ENCODE measurements at regions not wholly inside any gene's neighbourhood (a gene's known extent, or its start where the extent isn't known, plus 50 kb on each side); places are given as distances from the start of the nearest gene placed in this dataset.
"Not testable (repeated sequence)": the region's sequence is repeated elsewhere in the genome, so short reads cannot be mapped to it uniquely, and the experiment has no call there.

GRCh38 chr5:72588640-72589039 is 81.4 kb upstream of the ZNF366 start:
- H3K9me3 ChIP-seq: no peaks in the 10 kb centered on the region
- H3K36me3 ChIP-seq: no peaks in the 10 kb centered on the region
- no peak overlapping the region for H3K4me3 ChIP-seq
- TF ChIP-seq EP300 (IDR thresholded peaks at IDR 0.05): no peak
- no peak for TF ChIP-seq POLR2AphosphoS5 (IDR thresholded peaks at IDR 0.05)
- TF ChIP-seq POLR2A (IDR thresholded peaks at IDR 0.05): no peak
- TF ChIP-seq CTCF (IDR thresholded peaks at IDR 0.05): no peak
- no peaks in the 10 kb centered on the region for H3K27me3 ChIP-seq
- no peak overlapping the region for H3K27ac ChIP-seq
- 91% methylated on average over 4 of the region's 4 CpGs for WGBS
- peaks cover 4% of the 10 kb centered on the region for H3K4me1 ChIP-seq
- no peak for DNase-seq (ENCODE audit: low spot score in 2 of 2)

- no peaks in the 10 kb centered on the region for H3K9me3 ChIP-seq
- H3K4me3 ChIP-seq: no peak overlapping the region
- DNase-seq (ENCODE audit: low spot score in 2 of 2): no peak
- no peak overlapping the region for H3K27ac ChIP-seq
- no peak for TF ChIP-seq CTCF (IDR thresholded peaks at IDR 0.05)
- no peak for TF ChIP-seq POLR2AphosphoS5 (IDR thresholded peaks at IDR 0.05)
- no peak for TF ChIP-seq EP300 (IDR thresholded peaks at IDR 0.05)
- no peak for TF ChIP-seq POLR2A (IDR thresholded peaks at IDR 0.05)
- peaks cover 4% of the 10 kb centered on the region for H3K4me1 ChIP-seq
- no peaks in the 10 kb centered on the region for H3K36me3 ChIP-seq
- no peaks in the 10 kb centered on the region for H3K27me3 ChIP-seq
- 69% methylated on average over 8 of the region's 8 CpGs for WGBS
Measured at GRCh38 chr5:72587661-72588308, 80.6 kb upstream of the ZNF366 start.

- Histone ChIP-seq H3K27ac (no peak overlapping the region), H3K9me3 (no peaks in the 10 kb centered on the region)
- 90% methylated on average over 3 of the region's 3 CpGs for WGBS
Measured at GRCh38 chr5:72586788-72587530, 79.7 kb upstream of the ZNF366 start.

GRCh38 chr5:72584466-72584865 is 77.3 kb upstream of the ZNF366 start:
- DNase-seq (ENCODE audit: low spot score in 2 of 2): no peak
- Histone ChIP-seq H3K27ac (no peak overlapping the region), H3K4me1 (peaks cover 4% of the 10 kb centered on the region), H3K36me3 (no peaks in the 10 kb centered on the region), H3K4me3 (no peak overlapping the region), H3K9me3 (no peaks in the 10 kb centered on the region), H3K27me3 (no peaks in the 10 kb centered on the region)
- TF ChIP-seq CTCF (IDR thresholded peaks at IDR 0.05) (no peak), EP300 (IDR thresholded peaks at IDR 0.05) (no peak), POLR2AphosphoS5 (IDR thresholded peaks at IDR 0.05) (no peak), POLR2A (IDR thresholded peaks at IDR 0.05) (no peak)
- 58% methylated on average over 3 of the region's 3 CpGs for WGBS

More at GRCh38 chr5:72586788-72587530, 79.7 kb upstream of the ZNF366 start:
- TF ChIP-seq POLR2A (IDR thresholded peaks at IDR 0.05) (no peak), EP300 (IDR thresholded peaks at IDR 0.05) (no peak), CTCF (IDR thresholded peaks at IDR 0.05) (no peak), POLR2AphosphoS5 (IDR thresholded peaks at IDR 0.05) (no peak)
- no peaks in the 10 kb centered on the region for H3K36me3 ChIP-seq
- DNase-seq (ENCODE audit: low spot score in 2 of 2): no peak
- H3K27me3 ChIP-seq: no peaks in the 10 kb centered on the region
- H3K4me1 ChIP-seq: peaks cover 4% of the 10 kb centered on the region
- H3K4me3 ChIP-seq: no peak overlapping the region

- not testable (repeated sequence) for H3K4me1 ChIP-seq; H3K4me3 ChIP-seq; H3K9me3 ChIP-seq; DNase-seq (ENCODE audit: low spot score in 2 of 2); H3K27ac ChIP-seq; H3K36me3 ChIP-seq; H3K27me3 ChIP-seq
- WGBS: 91% methylated on average over 2 of the region's 2 CpGs
Measured at GRCh38 chr5:72579290-72579689, 72.1 kb upstream of the ZNF366 start.

Measured in suprapubic skin (tissue), 4 donors.